Esophagus muscularis mucosa (tissue), 4 donors: ENCODE measurements at regions not wholly inside any gene's neighbourhood (a gene's known extent, or its start where the extent isn't known, plus 50 kb on each side); places are given as distances from the start of the nearest gene placed in this dataset.

Source experiments
- CTCF ChIP-seq, 3 experiments: fragments of 200-600 bp in 2 of 3; fragments of 450-650 bp in 1 of 3; sonication (generic) in 2 of 3; IDR thresholded peaks; one replicate each; pipeline ENCODE4 v1.5.1; 2017 to 2019; ENCODE audit warnings: antibody characterized with exemption in 3 of 3, mild to moderate bottlenecking in 2 of 3, moderate library complexity in 1 of 3
- EP300 ChIP-seq: sonication (generic); formaldehyde crosslinking; IDR thresholded peaks from one replicate; pipeline ENCODE4 v1.6.1; 2017; ENCODE audit warnings: antibody characterized with exemption
- POLR2A ChIP-seq: fragments of 450-650 bp; IDR thresholded peaks from one replicate; pipeline ENCODE4 v1.6.1; 2017; ENCODE audit warnings: antibody characterized with exemption, moderate library complexity, mild to moderate bottlenecking, low read depth

GRCh38 chr7:111660478-111660877, 98.2 kb upstream of the IMMP2L start:
- no peak for TF ChIP-seq CTCF (IDR thresholded peaks at IDR 0.05)
- TF ChIP-seq POLR2A, result no peak
- no peak for TF ChIP-seq EP300
